Stimulated activated effector memory CD8-positive, alpha-beta T cell treated with anti-CD3 and anti-CD28 coated beads, Interleukin-12 subunit alpha, Interleukin-12 subunit beta, amount 100 ng/mL, for 72 hours (primary cell): ENCODE measurements at regions not wholly inside any gene's neighbourhood (a gene's known extent, or its start where the extent isn't known, plus 50 kb on each side); places are given as distances from the start of the nearest gene placed in this dataset.

Source experiments
- ATAC-seq: fragments of 150-1000 bp; cut with Tn5 transposase; 2 replicates; pipeline ENCODE4 v1.10.0; 2021
- DNase-seq, 2 donors: peaks; one replicate each; pipeline ENCODE4 v3.0.0; 2021 to 2022; ENCODE audit warnings: low spot score in 2 of 2
- H3K27ac Mint-ChIP-seq: one replicate; pipeline ENCODE4 v1.8.0; 2022; ENCODE audit warnings: mild to moderate bottlenecking, mixed read lengths
- H3K36me3 Mint-ChIP-seq: one replicate; pipeline ENCODE4 v1.8.0; 2022; ENCODE audit warnings: mild to moderate bottlenecking, mixed read lengths
- H3K4me1 Mint-ChIP-seq: one replicate; pipeline ENCODE4 v1.8.0; 2022; ENCODE audit warnings: mixed read lengths
- H3K4me3 Mint-ChIP-seq: one replicate; pipeline ENCODE4 v1.8.0; 2022; ENCODE audit warnings: mild to moderate bottlenecking, mixed read lengths
- H3K9me3 Mint-ChIP-seq: one replicate; pipeline ENCODE4 v1.8.0; 2022; ENCODE audit warnings: mixed read lengths

- H3K27ac Mint-ChIP-seq: no peak overlapping the region
- H3K4me1 Mint-ChIP-seq: no peaks in the 10 kb centered on the region
- no peak for DNase-seq
- no peak overlapping the region for H3K4me3 Mint-ChIP-seq
- ATAC-seq: no peak
- no peaks in the 10 kb centered on the region for H3K36me3 Mint-ChIP-seq
- peaks cover 4% of the 10 kb centered on the region for H3K9me3 Mint-ChIP-seq
Observed at GRCh38 chr15:61575597-61575996, 346.5 kb upstream of the RORA start.

- Mint-ChIP-seq H3K36me3 (no peaks in the 10 kb centered on the region), H3K27ac (no peak overlapping the region), H3K9me3 (no peaks in the 10 kb centered on the region), H3K4me1 (no peaks in the 10 kb centered on the region), H3K4me3 (no peak overlapping the region)
- ATAC-seq (no peak), DNase-seq (no peak)
Observed at GRCh38 chr15:61571026-61571425, 341.9 kb upstream of the RORA start.

GRCh38 chr15:61564785-61565184 is 335.7 kb upstream of the RORA start:
- no peak for ATAC-seq
- Mint-ChIP-seq H3K4me1 (no peaks in the 10 kb centered on the region), H3K36me3 (no peaks in the 10 kb centered on the region), H3K4me3 (no peak overlapping the region), H3K9me3 (no peaks in the 10 kb centered on the region), H3K27ac (no peak overlapping the region)
- no peak for DNase-seq

GRCh38 chr15:61558172-61559136 is 329.4 kb upstream of the RORA start:
- no peak overlapping the region for H3K4me3 Mint-ChIP-seq
- H3K4me1 Mint-ChIP-seq: no peaks in the 10 kb centered on the region
- no peaks in the 10 kb centered on the region for H3K9me3 Mint-ChIP-seq
- no peak for DNase-seq
- no peaks in the 10 kb centered on the region for H3K36me3 Mint-ChIP-seq
- no peak for ATAC-seq
- no peak overlapping the region for H3K27ac Mint-ChIP-seq

GRCh38 chr15:61556037-61556648 is 327.0 kb upstream of the RORA start:
- DNase-seq (no peak), ATAC-seq (no peak)
- no peaks in the 10 kb centered on the region for H3K4me1 Mint-ChIP-seq
- no peaks in the 10 kb centered on the region for H3K9me3 Mint-ChIP-seq
- no peaks in the 10 kb centered on the region for H3K36me3 Mint-ChIP-seq
- no peak overlapping the region for H3K4me3 Mint-ChIP-seq
- H3K27ac Mint-ChIP-seq: no peak overlapping the region

- no peak overlapping the region for H3K27ac Mint-ChIP-seq
- ATAC-seq: no peak
- H3K4me3 Mint-ChIP-seq: no peak overlapping the region
- H3K4me1 Mint-ChIP-seq: no peaks in the 10 kb centered on the region
- no peaks in the 10 kb centered on the region for H3K36me3 Mint-ChIP-seq
- no peak for DNase-seq
- H3K9me3 Mint-ChIP-seq: no peaks in the 10 kb centered on the region
Observed at GRCh38 chr15:61549727-61550126, 320.6 kb upstream of the RORA start.

- ATAC-seq (no peak), DNase-seq (no peak)
- Mint-ChIP-seq H3K4me3 (no peak overlapping the region), H3K9me3 (no peaks in the 10 kb centered on the region), H3K36me3 (no peaks in the 10 kb centered on the region), H3K27ac (no peak overlapping the region), H3K4me1 (no peaks in the 10 kb centered on the region)
Observed at GRCh38 chr15:61545763-61546162, 316.7 kb upstream of the RORA start.

- H3K9me3 Mint-ChIP-seq: no peaks in the 10 kb centered on the region
- H3K4me1 Mint-ChIP-seq: no peaks in the 10 kb centered on the region
- H3K27ac Mint-ChIP-seq: no peak overlapping the region
- H3K36me3 Mint-ChIP-seq: no peaks in the 10 kb centered on the region
- no peak overlapping the region for H3K4me3 Mint-ChIP-seq
- DNase-seq (no peak), ATAC-seq (no peak)
Observed at GRCh38 chr15:61541516-61541915, 312.4 kb upstream of the RORA start.

GRCh38 chr15:61537337-61537736 is 308.2 kb upstream of the RORA start:
- ATAC-seq (no peak), DNase-seq (no peak)
- Mint-ChIP-seq H3K36me3 (no peaks in the 10 kb centered on the region), H3K4me3 (no peak overlapping the region), H3K27ac (no peak overlapping the region), H3K9me3 (no peaks in the 10 kb centered on the region), H3K4me1 (no peaks in the 10 kb centered on the region)

- Mint-ChIP-seq H3K4me3 (no peak overlapping the region), H3K36me3 (no peaks in the 10 kb centered on the region), H3K27ac (no peak overlapping the region), H3K9me3 (no peaks in the 10 kb centered on the region), H3K4me1 (no peaks in the 10 kb centered on the region)
- no peak for DNase-seq
- ATAC-seq: no peak
Observed at GRCh38 chr15:61534986-61535385, 305.9 kb upstream of the RORA start.

- no peaks in the 10 kb centered on the region for H3K36me3 Mint-ChIP-seq
- no peak for DNase-seq
- no peaks in the 10 kb centered on the region for H3K4me1 Mint-ChIP-seq
- H3K4me3 Mint-ChIP-seq: no peak overlapping the region
- no peaks in the 10 kb centered on the region for H3K9me3 Mint-ChIP-seq
- ATAC-seq: no peak
- no peak overlapping the region for H3K27ac Mint-ChIP-seq
Observed at GRCh38 chr15:61530769-61531168, 301.7 kb upstream of the RORA start.

GRCh38 chr15:61528581-61528910 is 299.4 kb upstream of the RORA start:
- Mint-ChIP-seq H3K27ac (no peak overlapping the region), H3K4me3 (no peak overlapping the region), H3K36me3 (no peaks in the 10 kb centered on the region), H3K9me3 (no peaks in the 10 kb centered on the region), H3K4me1 (no peaks in the 10 kb centered on the region)
- no peak for ATAC-seq
- DNase-seq: no peak

- Mint-ChIP-seq H3K9me3 (no peaks in the 10 kb centered on the region), H3K4me3 (no peak overlapping the region)
- DNase-seq: no peak
Observed at GRCh38 chr15:61527836-61528580, 298.9 kb upstream of the RORA start.

GRCh38 chr15:61524545-61524944 is 295.4 kb upstream of the RORA start:
- DNase-seq: no peak
- no peak overlapping the region for H3K27ac Mint-ChIP-seq
- ATAC-seq: no peak
- H3K4me3 Mint-ChIP-seq: no peak overlapping the region
- H3K9me3 Mint-ChIP-seq: no peaks in the 10 kb centered on the region
- H3K4me1 Mint-ChIP-seq: no peaks in the 10 kb centered on the region
- H3K36me3 Mint-ChIP-seq: no peaks in the 10 kb centered on the region

More at GRCh38 chr15:61527836-61528580, 298.9 kb upstream of the RORA start:
- H3K27ac Mint-ChIP-seq: no peak overlapping the region
- ATAC-seq: no peak
- H3K4me1 Mint-ChIP-seq: no peaks in the 10 kb centered on the region
- no peaks in the 10 kb centered on the region for H3K36me3 Mint-ChIP-seq

- DNase-seq (no peak), ATAC-seq (no peak)
- no peaks in the 10 kb centered on the region for H3K36me3 Mint-ChIP-seq
- H3K4me1 Mint-ChIP-seq: no peaks in the 10 kb centered on the region
- no peak overlapping the region for H3K27ac Mint-ChIP-seq
- H3K4me3 Mint-ChIP-seq: no peak overlapping the region
- no peaks in the 10 kb centered on the region for H3K9me3 Mint-ChIP-seq
Observed at GRCh38 chr15:61524086-61524485, 295.0 kb upstream of the RORA start.

- Mint-ChIP-seq H3K27ac (no peak overlapping the region), H3K4me1 (no peaks in the 10 kb centered on the region), H3K36me3 (no peaks in the 10 kb centered on the region), H3K4me3 (no peak overlapping the region), H3K9me3 (no peaks in the 10 kb centered on the region)
- DNase-seq (no peak), ATAC-seq (no peak)
Observed at GRCh38 chr15:61522411-61522810, 293.3 kb upstream of the RORA start.
